Hepatocyte (in vitro differentiated cells): ENCODE measurements at regions not wholly inside any gene's neighbourhood (a gene's known extent, or its start where the extent isn't known, plus 50 kb on each side); places are given as distances from the start of the nearest gene placed in this dataset.

Source experiments
- CTCF ChIP-seq: fragments of 200-600 bp; sonication (generic); IDR thresholded peaks from 2 replicates; pipeline ENCODE4 v1.5.1; 2016; ENCODE audit warnings: antibody characterized with exemption, mild to moderate bottlenecking; ENCODE audit not compliant: poor library complexity
- EZH2phosphoT487 ChIP-seq: fragments of 200-600 bp; sonication (generic); IDR thresholded peaks from one replicate; pipeline ENCODE4 v1.6.1; 2018; ENCODE audit warnings: antibody characterized with exemption, mild to moderate bottlenecking, low read depth, moderate library complexity; ENCODE audit not compliant: unreplicated experiment, severe bottlenecking

DNA sequence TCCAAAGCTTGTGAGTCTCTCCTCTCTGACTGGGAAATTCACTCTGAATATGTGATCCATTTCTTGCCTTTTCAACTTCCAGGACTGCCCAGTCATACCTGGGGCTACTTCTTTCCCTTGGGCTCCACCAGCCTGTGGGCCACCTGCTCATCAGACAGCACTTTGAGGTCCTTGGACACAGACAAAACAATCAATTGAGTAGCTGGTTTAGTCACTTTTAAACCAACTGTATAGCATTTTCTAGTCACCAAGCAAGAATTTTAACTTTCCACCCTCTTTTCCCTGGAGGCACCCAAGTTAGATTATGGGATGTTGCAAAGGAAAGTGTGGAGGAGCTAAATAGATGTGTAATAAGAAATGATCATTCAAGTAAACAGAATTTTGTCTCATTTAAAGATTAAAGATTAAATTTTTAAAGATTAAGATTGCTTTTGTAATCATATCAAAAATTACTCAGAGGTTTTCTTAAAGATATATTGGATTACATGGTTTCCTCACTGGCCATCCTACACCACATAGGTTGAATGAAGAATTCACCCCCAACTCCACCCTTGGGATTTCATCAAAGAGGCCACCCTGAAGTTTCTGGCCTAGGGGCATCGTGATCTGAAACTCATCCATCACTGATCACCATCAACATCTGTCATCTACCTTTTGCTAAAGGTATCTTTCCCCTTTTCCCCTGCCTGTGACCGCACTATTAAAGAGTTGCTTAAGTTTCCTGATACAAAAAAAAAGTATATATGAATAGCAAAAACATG is 219.2 kb upstream of the NR5A2 start:
- TF ChIP-seq CTCF (no peak), EZH2phosphoT487 (no peak)
